DOHH2 (cell line): ENCODE measurements at regions not wholly inside any gene's neighbourhood (a gene's known extent, or its start where the extent isn't known, plus 50 kb on each side); places are given as distances from the start of the nearest gene placed in this dataset.

ENCODE experiments used
- H3F3A ChIP-seq: fragments of 200-600 bp; sonication (generic), shearing (Covaris generic); 2 replicates; pipeline ENCODE4 v1.6.0; 2016; ENCODE audit warnings: antibody characterized with exemption, mild to moderate bottlenecking; ENCODE audit not compliant: control insufficient read depth, insufficient read depth
- H3K27ac ChIP-seq: fragments of 200-600 bp; sonication (generic); 2 replicates; pipeline ENCODE4 v1.5.1; 2014; ENCODE audit warnings: low read depth, mild to moderate bottlenecking, low read length, moderate library complexity
- H3K27me3 ChIP-seq: fragments of 200-600 bp; sonication (generic); 2 replicates; pipeline ENCODE4 v1.6.1; 2014; ENCODE audit warnings: mild to moderate bottlenecking, low read length, mixed read lengths; ENCODE audit not compliant: control insufficient read depth
- H3K36me3 ChIP-seq: fragments of 200-600 bp; sonication (generic); 2 replicates; pipeline ENCODE4 v1.6.1; 2014; ENCODE audit warnings: mild to moderate bottlenecking, low read length, moderate library complexity, mixed read lengths; ENCODE audit not compliant: control insufficient read depth
- H3K4me1 ChIP-seq: fragments of 200-600 bp; sonication (generic); 2 replicates; pipeline ENCODE4 v1.6.1; 2014; ENCODE audit warnings: mild to moderate bottlenecking, low read length, mixed read lengths; ENCODE audit not compliant: control insufficient read depth
- H3K4me2 ChIP-seq: fragments of 200-600 bp; sonication (generic); 2 replicates; pipeline ENCODE4 v1.6.0; 2014; ENCODE audit warnings: mild to moderate bottlenecking, low read length, moderate library complexity
- H3K4me3 ChIP-seq: fragments of 200-600 bp; sonication (generic); 2 replicates; pipeline ENCODE4 v1.5.1; 2014; ENCODE audit warnings: mild to moderate bottlenecking, low read length, mixed read lengths
- H3K79me2 ChIP-seq: fragments of 200-600 bp; sonication (generic); 2 replicates; pipeline ENCODE4 v1.6.1; 2014; ENCODE audit warnings: mild to moderate bottlenecking, low read length, mixed read lengths; ENCODE audit not compliant: control insufficient read depth
- H3K9me2 ChIP-seq: fragments of 200-600 bp; sonication (generic); replicated peaks from 2 replicates; pipeline ENCODE4 v1.6.1; 2014; ENCODE audit warnings: mild to moderate bottlenecking, low read length, mixed read lengths; ENCODE audit not compliant: control insufficient read depth
- H3K9me3 ChIP-seq: fragments of 200-600 bp; sonication (generic); 2 replicates; pipeline ENCODE4 v1.6.1; 2014; ENCODE audit warnings: antibody characterized with exemption, low read length, mixed read lengths; ENCODE audit not compliant: control insufficient read depth, insufficient read depth
- H4K20me1 ChIP-seq: fragments of 200-600 bp; sonication (generic); 2 replicates; pipeline ENCODE4 v1.6.0; 2014; ENCODE audit warnings: low read depth, mild to moderate bottlenecking, antibody characterized with exemption, low read length, moderate library complexity; ENCODE audit not compliant: control insufficient read depth, insufficient read depth
- CTCF ChIP-seq: fragments of 200-600 bp; sonication (generic); IDR thresholded peaks from one replicate; pipeline ENCODE4 v1.5.1; 2014; ENCODE audit warnings: antibody characterized with exemption, mild to moderate bottlenecking, low read depth, low read length; ENCODE audit not compliant: poor library complexity, severe bottlenecking
- EZH2phosphoT487 ChIP-seq: fragments of 200-600 bp; sonication (generic); IDR thresholded peaks from 2 replicates; pipeline ENCODE4 v1.6.1; 2017; ENCODE audit warnings: borderline replicate concordance, mild to moderate bottlenecking, antibody characterized with exemption, low read length, moderate library complexity, mixed read lengths

GRCh38 chr2:198917275-198917674 lies 540.5 kb downstream of the SATB2 start:
- no peak overlapping the region for H3K27ac ChIP-seq
- H3K27me3 ChIP-seq = no peaks in the 10 kb centered on the region
- H3K79me2 ChIP-seq = no peaks in the 10 kb centered on the region
- H3K9me2 ChIP-seq = no peaks in the 10 kb centered on the region
- no peaks in the 10 kb centered on the region for H3K36me3 ChIP-seq
- peaks cover 16% of the 10 kb centered on the region for H3K4me1 ChIP-seq
- 0 out of 2 replicates have a peak, but pooled peaks cover 3% of the 10 kb centered on the region for H3F3A ChIP-seq
- H3K4me2 ChIP-seq = no peak overlapping the region
- no peak overlapping the region for H3K4me3 ChIP-seq
- H3K9me3 ChIP-seq = no peaks in the 10 kb centered on the region
- no peaks in the 10 kb centered on the region for H4K20me1 ChIP-seq
- TF ChIP-seq EZH2phosphoT487 (no peak), CTCF (no peak)

- no peaks in the 10 kb centered on the region for H3K36me3 ChIP-seq
- H3F3A ChIP-seq = 0 out of 2 replicates have a peak, but pooled peaks cover 3% of the 10 kb centered on the region
- no peak overlapping the region for H3K4me2 ChIP-seq
- H3K27ac ChIP-seq = no peak overlapping the region
- no peak overlapping the region for H3K4me3 ChIP-seq
- H3K4me1 ChIP-seq = peaks cover 16% of the 10 kb centered on the region
- TF ChIP-seq CTCF = no peak
- no peak for TF ChIP-seq EZH2phosphoT487
- H4K20me1 ChIP-seq = no peaks in the 10 kb centered on the region
- H3K9me3 ChIP-seq = no peaks in the 10 kb centered on the region
- H3K79me2 ChIP-seq = no peaks in the 10 kb centered on the region
- H3K27me3 ChIP-seq = no peaks in the 10 kb centered on the region
- H3K9me2 ChIP-seq = no peaks in the 10 kb centered on the region
Observed at GRCh38 chr2:198916548-198917080, 541.1 kb downstream of the SATB2 start.

GRCh38 chr2:198913394-198914152 lies 544.2 kb downstream of the SATB2 start:
- Histone ChIP-seq H3K27ac (peak overlapping the region; percentile 16; the same call in 1 of the 2 replicates), H4K20me1 (no peaks in the 10 kb centered on the region), H3F3A (0 out of 2 replicates have a peak, but pooled peaks cover 3% of the 10 kb centered on the region), H3K36me3 (no peaks in the 10 kb centered on the region), H3K79me2 (no peaks in the 10 kb centered on the region), H3K27me3 (no peaks in the 10 kb centered on the region), H3K9me3 (no peaks in the 10 kb centered on the region), H3K9me2 (no peaks in the 10 kb centered on the region), H3K4me2 (peak overlapping the region; percentile 55), H3K4me3 (peak overlapping the region; percentile 29), H3K4me1 (peaks cover 16% of the 10 kb centered on the region)
- no peak for TF ChIP-seq EZH2phosphoT487
- no peak for TF ChIP-seq CTCF
